Testis (tissue), 2 donors: ENCODE measurements at regions not wholly inside any gene's neighbourhood (a gene's known extent, or its start where the extent isn't known, plus 50 kb on each side); places are given as distances from the start of the nearest gene placed in this dataset.

Source experiments
- CTCF ChIP-seq, 3 experiments: fragments of 450-650 bp in 2 of 3; fragments of 200-600 bp in 1 of 3; sonication (generic) in 1 of 3; IDR thresholded peaks; one replicate each; pipeline ENCODE4 v1.5.1; 2016 to 2019; ENCODE audit warnings: antibody characterized with exemption in 3 of 3, mild to moderate bottlenecking in 2 of 3, moderate library complexity in 1 of 3
- POLR2A ChIP-seq: fragments of 450-650 bp; IDR thresholded peaks from one replicate; pipeline ENCODE4 v1.6.1; 2017; ENCODE audit warnings: antibody characterized with exemption, mild to moderate bottlenecking, moderate library complexity

DNA sequence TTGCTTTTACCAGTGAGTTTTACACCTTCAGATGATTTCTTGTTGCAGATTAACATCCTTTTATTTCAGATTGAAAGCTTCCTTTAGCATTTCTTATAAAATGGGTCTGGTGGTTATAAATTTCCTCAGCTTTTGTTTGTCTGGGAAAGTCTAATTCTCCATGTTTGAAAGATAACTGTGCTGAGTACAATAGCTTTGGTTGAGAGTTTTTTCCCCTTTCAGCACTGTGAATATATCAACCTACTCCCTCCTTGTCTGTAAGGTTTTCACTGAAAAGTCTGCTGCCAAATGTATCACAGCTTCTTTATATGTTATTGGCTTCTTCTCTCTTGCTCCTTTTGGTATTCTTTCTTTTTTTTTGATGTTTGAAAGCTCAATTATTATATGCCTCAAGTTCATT is 53.5 kb upstream of the ACTRT1 start:
- TF ChIP-seq CTCF (IDR thresholded peaks at IDR 0.05), result no peak
- no peak for TF ChIP-seq POLR2A
